Endothelial cell of umbilical vein (primary cell): ENCODE measurements at regions not wholly inside any gene's neighbourhood (a gene's known extent, or its start where the extent isn't known, plus 50 kb on each side); places are given as distances from the start of the nearest gene placed in this dataset.

ENCODE experiments used
- BruUV-seq: library from RNA; stranded (reverse); fragments of 400-500 nt; replicated peaks from 2 replicates; lab custom pipeline; 2021; lab: Mats Ljungman, UMichigan
- CTCF ChIA-PET: fragments of 300-600, 350-600 bp; sonication (Branson Sonifier 250); formaldehyde crosslinking; loops from one replicate; lab custom pipeline; 2021; ENCODE audit warnings: antibody characterized with exemption, inconsistent platforms; lab: Charles Lee
- POLR2A ChIA-PET: fragments of 300-600, 350-600 bp; sonication (Branson Sonifier 250); formaldehyde crosslinking; loops from one replicate; lab custom pipeline; 2021; ENCODE audit warnings: antibody characterized with exemption, inconsistent platforms; lab: Charles Lee
- DNase-seq: peaks from one replicate; pipeline ENCODE4 v3.0.0-alpha.2; 2011; ENCODE audit warnings: low read depth, low spot score
- FAIRE-seq: peaks from 2 replicates; lab custom pipeline; 2011; peaks lifted over from hg19 to GRCh38; lab: Jason Lieb, UNC
- H2AFZ ChIP-seq: 2 replicates; pipeline ENCODE4 v1.6.0; 2012; ENCODE audit warnings: low read depth, low read length, control low read depth, inconsistent platforms
- H3K27ac ChIP-seq: 2 replicates; pipeline ENCODE4 v1.5.1; 2011; ENCODE audit warnings: low read depth, mild to moderate bottlenecking, control low read depth, low read length, moderate library complexity; ENCODE audit not compliant: insufficient read depth
- H3K27me3 ChIP-seq, 2 experiments: 2 replicates each; pipeline versions ENCODE4 v1.6.0 to v1.6.1; 2011; ENCODE audit warnings: low read length in 2 of 2, mixed read lengths in 1 of 2; ENCODE audit not compliant: control insufficient read depth in 2 of 2, insufficient read depth in 2 of 2
- H3K36me3 ChIP-seq, 2 experiments: 2 replicates in 1 of 2; 3 replicates in 1 of 2; pipeline ENCODE4 v1.5.1; 2011; ENCODE audit warnings: low read length in 2 of 2, mild to moderate bottlenecking in 1 of 2, moderate library complexity in 1 of 2; ENCODE audit not compliant: control insufficient read depth in 2 of 2, insufficient read depth in 2 of 2; ENCODE audit errors: extremely low read depth in 1 of 2
- H3K4me1 ChIP-seq: 3 replicates; pipeline ENCODE4 v1.5.1; 2011; ENCODE audit warnings: mild to moderate bottlenecking, low read length; ENCODE audit not compliant: control insufficient read depth, insufficient read depth; ENCODE audit errors: extremely low read depth
- H3K4me2 ChIP-seq: 2 replicates; pipeline ENCODE4 v1.6.1; 2011; ENCODE audit warnings: low read length, control low read depth, mixed read lengths; ENCODE audit not compliant: insufficient read depth
- H3K4me3 ChIP-seq, 3 experiments: fragments of 200-600 bp in 1 of 3; sonication (generic), shearing (Covaris generic) in 1 of 3; replicated peaks in 1 of 3; 2 replicates each; pipeline ENCODE4 v1.5.1; 2011 to 2016; ENCODE audit warnings: control low read depth in 3 of 3, low read length in 3 of 3, mild to moderate bottlenecking in 2 of 3, inconsistent platforms in 1 of 3, low read depth in 1 of 3, moderate library complexity in 1 of 3; ENCODE audit not compliant: insufficient read depth in 1 of 3
- H3K79me2 ChIP-seq: 2 replicates; pipeline ENCODE4 v1.6.0; 2012; ENCODE audit warnings: low read length, inconsistent platforms; ENCODE audit not compliant: control insufficient read depth, insufficient read depth
- H3K9ac ChIP-seq: replicated peaks from 2 replicates; pipeline ENCODE3; 2011; ENCODE audit warnings: low read length, control low read depth; ENCODE audit not compliant: insufficient read depth; ENCODE audit errors: extremely low read depth
- H3K9me1 ChIP-seq: replicated peaks from 3 replicates; pipeline ENCODE4 v1.6.0; 2011; ENCODE audit warnings: mild to moderate bottlenecking, low read length; ENCODE audit not compliant: control insufficient read depth, insufficient read depth; ENCODE audit errors: extremely low read depth
- H3K9me3 ChIP-seq: replicated peaks from 2 replicates; pipeline ENCODE4 v1.5.1; 2012; ENCODE audit warnings: low read length, inconsistent platforms; ENCODE audit not compliant: control insufficient read depth, insufficient read depth
- H4K20me1 ChIP-seq: replicated peaks from 2 replicates; pipeline ENCODE3; 2011; ENCODE audit warnings: mild to moderate bottlenecking, low read length; ENCODE audit not compliant: control insufficient read depth, insufficient read depth; ENCODE audit errors: extremely low read depth
- CTCF ChIP-seq, 2 donors: IDR thresholded peaks; 1 replicate in 1 of 2; 2 replicates in 1 of 2; pipeline ENCODE4 v1.5.1; 2011; ENCODE audit warnings: low read length in 2 of 2, mild to moderate bottlenecking in 2 of 2, moderate library complexity in 2 of 2, control low read depth in 1 of 2, inconsistent platforms in 1 of 2, low read depth in 1 of 2; ENCODE audit not compliant: insufficient read depth in 1 of 2; ENCODE audit errors: extremely low read depth in 1 of 2
- EZH2 ChIP-seq: IDR thresholded peaks from 2 replicates; pipeline ENCODE4 v1.6.1; 2012; ENCODE audit warnings: borderline replicate concordance, low read depth, mild to moderate bottlenecking, moderate library complexity, low read length, inconsistent platforms; ENCODE audit not compliant: severe bottlenecking
- FOS ChIP-seq: IDR thresholded peaks from 2 replicates; pipeline ENCODE4 v1.6.1; 2011; ENCODE audit warnings: mild to moderate bottlenecking, low read length, moderate library complexity, borderline replicate concordance; ENCODE audit not compliant: insufficient read depth
- GATA2 ChIP-seq: IDR thresholded peaks from 2 replicates; pipeline ENCODE4 v1.7.0; 2011; ENCODE audit warnings: low read depth, mild to moderate bottlenecking, moderate library complexity, mixed read lengths, low read length; ENCODE audit not compliant: insufficient read length, insufficient read depth
- JUN ChIP-seq: IDR thresholded peaks from 2 replicates; pipeline ENCODE4 v1.6.1; 2011; ENCODE audit warnings: borderline replicate concordance, low read depth; ENCODE audit not compliant: insufficient read length, insufficient read depth
- MAX ChIP-seq: IDR thresholded peaks from 2 replicates; pipeline ENCODE4 v1.6.1; 2011; ENCODE audit not compliant: insufficient read depth, insufficient read length
- MYC ChIP-seq: IDR thresholded peaks from one replicate; pipeline ENCODE4 v1.6.1; 2011; ENCODE audit warnings: mild to moderate bottlenecking, low read depth, low read length
- POLR2A ChIP-seq: IDR thresholded peaks from 2 replicates; pipeline ENCODE4 v1.6.1; 2012; ENCODE audit warnings: low read depth, mild to moderate bottlenecking, control low read depth, low read length
- POLR2AphosphoS5 ChIP-seq: IDR thresholded peaks from 2 replicates; pipeline ENCODE4 v1.6.1; 2012; ENCODE audit warnings: low read depth, mild to moderate bottlenecking, control low read depth, low read length, moderate library complexity; ENCODE audit not compliant: insufficient read depth
- dilution Hi-C: fragments of 300-500 bp; cut with MboI; formaldehyde crosslinking; loops from one replicate; pipeline ENCODE4 v1.15.0; 2019; ENCODE audit warnings: low sequenced_read_pairs; ENCODE audit not compliant: extremely low pct_ligation_motif_present
- intact Hi-C: fragments of 100-400 bp; cut with micrococcal nuclease; formaldehyde crosslinking; loops from one replicate; pipeline ENCODE4 v1.10.0; 2022

DNA sequence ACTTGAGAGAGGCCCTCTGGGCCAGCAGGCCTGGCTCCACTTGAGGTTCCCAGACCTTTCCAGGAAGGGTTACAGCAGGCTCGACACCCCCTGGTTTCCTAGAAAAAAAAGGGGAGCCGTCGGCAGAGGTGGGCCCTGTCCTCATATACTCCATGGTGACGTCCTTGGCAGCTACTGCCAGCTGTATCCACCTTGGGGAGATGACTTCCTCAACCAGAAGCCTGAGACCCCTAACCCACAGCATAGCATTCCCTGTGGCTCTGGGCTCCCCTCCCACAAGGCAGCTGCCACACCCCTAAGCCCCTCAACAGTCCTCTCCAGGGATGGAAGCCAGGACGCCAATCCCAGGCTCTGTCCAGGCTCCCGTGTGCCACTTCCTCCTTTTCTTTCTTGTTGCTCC lies 294.8 kb downstream of the CDC5L start:
- H3K9me1 ChIP-seq: no peaks in the 10 kb centered on the region
- H3K4me2 ChIP-seq: no peak overlapping the region
- DNase-seq (no peak), FAIRE-seq (no peak)
- intact Hi-C loops: no loop called here
- no peak overlapping the region for H3K27ac ChIP-seq
- no peak for TF ChIP-seq JUN
- TF ChIP-seq EZH2: no peak
- no peak for TF ChIP-seq POLR2A
- no peak for TF ChIP-seq CTCF (IDR thresholded peaks at IDR 0.05; ENCODE audit: extremely low read depth in 1 of 2, insufficient read depth in 1 of 2, low read depth in 1 of 2, low read length in 2 of 2)
- TF ChIP-seq POLR2AphosphoS5: no peak
- TF ChIP-seq MAX: no peak
- TF ChIP-seq MYC: no peak
- TF ChIP-seq GATA2: no peak
- TF ChIP-seq FOS: no peak
- dilution Hi-C loops: no loop called here
- no peaks in the 10 kb centered on the region for H4K20me1 ChIP-seq
- no TSS peak for BruUV-seq
- no peak overlapping the region for H2AFZ ChIP-seq
- no peaks in the 10 kb centered on the region for H3K27me3 ChIP-seq
- H3K4me1 ChIP-seq: no peaks in the 10 kb centered on the region
- H3K9me3 ChIP-seq: no peaks in the 10 kb centered on the region
- ChIA-PET CTCF (interaction anchor here (1.1 to 1.2 kb wide), 2 partner anchors 14 to 26 kb away, joined by 3 read pairs; no protein-coding TSS in a partner anchor), POLR2A (no interaction called here)
- H3K4me3 ChIP-seq: no peak overlapping the region
- no peak overlapping the region for H3K9ac ChIP-seq
- no peaks in the 10 kb centered on the region for H3K79me2 ChIP-seq
- no peaks in the 10 kb centered on the region for H3K36me3 ChIP-seq
